Esophagus muscularis mucosa (tissue), 4 donors: ENCODE measurements at regions not wholly inside any gene's neighbourhood (a gene's known extent, or its start where the extent isn't known, plus 50 kb on each side); places are given as distances from the start of the nearest gene placed in this dataset.

Experiments used
- DNase-seq: peaks from one replicate; pipeline ENCODE4 v3.0.0-alpha.2; 2017; ENCODE audit errors: extremely low spot score
- H3K27ac ChIP-seq, 4 donors: fragments of 200-600 bp; sonication (generic); replicated peaks in 1 of 4; 1 replicate in 3 of 4; 2 replicates in 1 of 4; pipeline ENCODE4 v1.5.1; 2016 to 2019; ENCODE audit warnings: mild to moderate bottlenecking in 1 of 4
- H3K27me3 ChIP-seq, 4 donors: fragments of 200-600 bp; sonication (generic); one replicate each; pipeline versions ENCODE4 v1.5.1 to v1.6.0; 2016 to 2019
- H3K36me3 ChIP-seq, 4 donors: fragments of 200-600 bp; sonication (generic); one replicate each; pipeline ENCODE4 v1.5.1; 2016 to 2019
- H3K4me1 ChIP-seq, 4 donors: fragments of 200-600 bp; sonication (generic); one replicate each; pipeline ENCODE4 v1.5.1; 2016 to 2019
- H3K4me3 ChIP-seq, 4 donors: fragments of 200-600 bp; sonication (generic); 1 replicate in 2 of 4; 2 replicates in 2 of 4; pipeline ENCODE4 v1.5.1; 2016 to 2019; ENCODE audit warnings: mild to moderate bottlenecking in 4 of 4, moderate library complexity in 1 of 4
- H3K9me3 ChIP-seq, 4 donors: fragments of 200-600 bp; sonication (generic); 1 replicate in 3 of 4; 2 replicates in 1 of 4; pipeline ENCODE4 v1.5.1; 2016 to 2019
- EP300 ChIP-seq: sonication (generic); formaldehyde crosslinking; IDR thresholded peaks from one replicate; pipeline ENCODE4 v1.6.1; 2017; ENCODE audit warnings: antibody characterized with exemption
- POLR2A ChIP-seq: fragments of 450-650 bp; IDR thresholded peaks from one replicate; pipeline ENCODE4 v1.6.1; 2017; ENCODE audit warnings: antibody characterized with exemption, moderate library complexity, mild to moderate bottlenecking, low read depth
- POLR2AphosphoS5 ChIP-seq, 2 donors: sonication (generic); formaldehyde crosslinking; IDR thresholded peaks; one replicate each; pipeline ENCODE4 v1.6.1; 2017; ENCODE audit warnings: antibody characterized with exemption in 2 of 2
- WGBS: methylation state at CpG from one replicate; pipeline ENCODE4 v1.1.5; 2018; 5-methylcytosine and 5-hydroxymethylcytosine counted together
- intact Hi-C: fragments of 100-400 bp; cut with DNase I; formaldehyde crosslinking; loops from one replicate; pipeline ENCODE4 v1.15.1; 2023
- TF ChIP-seq, protein P1 (sequence below), 3 experiments: fragments of 200-600 bp in 2 of 3; fragments of 450-650 bp in 1 of 3; sonication (generic) in 2 of 3; IDR thresholded peaks; one replicate each; pipeline ENCODE4 v1.5.1; 2017 to 2019; ENCODE audit warnings: antibody characterized with exemption in 3 of 3, mild to moderate bottlenecking in 2 of 3, moderate library complexity in 1 of 3

DNA sequence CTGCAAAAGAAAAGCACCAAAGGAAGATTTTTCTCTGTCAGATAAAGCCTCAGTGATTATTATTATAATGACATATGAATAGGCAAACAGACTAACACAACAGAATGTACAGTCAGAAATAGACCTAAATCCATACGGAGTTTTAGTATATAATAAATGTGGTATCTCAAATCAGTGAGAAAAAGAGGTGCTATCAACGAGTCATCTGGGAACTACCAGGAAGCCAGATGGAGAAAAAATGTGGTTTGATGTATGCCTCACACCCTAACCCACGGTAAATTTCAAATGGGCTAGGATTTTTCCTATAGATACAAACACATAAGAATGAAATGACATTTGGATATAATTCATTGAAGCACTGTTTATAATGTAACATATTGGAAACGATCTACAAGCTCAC, 110.3 kb downstream of the ODF2L start:
- no peaks in the 10 kb centered on the region for H3K9me3 ChIP-seq
- intact Hi-C loops, result no loop called here
- 91% methylated on average over 4 of the region's 4 CpGs for WGBS
- H3K4me3 ChIP-seq, result no peak overlapping the region
- no peaks in the 10 kb centered on the region for H3K4me1 ChIP-seq
- no peaks in the 10 kb centered on the region for H3K27me3 ChIP-seq
- no peaks in the 10 kb centered on the region for H3K36me3 ChIP-seq
- H3K27ac ChIP-seq, result no peak overlapping the region
- no peak for DNase-seq
- TF ChIP-seq EP300 (no peak), POLR2AphosphoS5 (IDR thresholded peaks at IDR 0.05) (no peak), POLR2A (no peak)
- TF ChIP-seq, protein P1, sequence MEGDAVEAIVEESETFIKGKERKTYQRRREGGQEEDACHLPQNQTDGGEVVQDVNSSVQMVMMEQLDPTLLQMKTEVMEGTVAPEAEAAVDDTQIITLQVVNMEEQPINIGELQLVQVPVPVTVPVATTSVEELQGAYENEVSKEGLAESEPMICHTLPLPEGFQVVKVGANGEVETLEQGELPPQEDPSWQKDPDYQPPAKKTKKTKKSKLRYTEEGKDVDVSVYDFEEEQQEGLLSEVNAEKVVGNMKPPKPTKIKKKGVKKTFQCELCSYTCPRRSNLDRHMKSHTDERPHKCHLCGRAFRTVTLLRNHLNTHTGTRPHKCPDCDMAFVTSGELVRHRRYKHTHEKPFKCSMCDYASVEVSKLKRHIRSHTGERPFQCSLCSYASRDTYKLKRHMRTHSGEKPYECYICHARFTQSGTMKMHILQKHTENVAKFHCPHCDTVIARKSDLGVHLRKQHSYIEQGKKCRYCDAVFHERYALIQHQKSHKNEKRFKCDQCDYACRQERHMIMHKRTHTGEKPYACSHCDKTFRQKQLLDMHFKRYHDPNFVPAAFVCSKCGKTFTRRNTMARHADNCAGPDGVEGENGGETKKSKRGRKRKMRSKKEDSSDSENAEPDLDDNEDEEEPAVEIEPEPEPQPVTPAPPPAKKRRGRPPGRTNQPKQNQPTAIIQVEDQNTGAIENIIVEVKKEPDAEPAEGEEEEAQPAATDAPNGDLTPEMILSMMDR (IDR thresholded peaks at IDR 0.05), result no peak

DNA sequence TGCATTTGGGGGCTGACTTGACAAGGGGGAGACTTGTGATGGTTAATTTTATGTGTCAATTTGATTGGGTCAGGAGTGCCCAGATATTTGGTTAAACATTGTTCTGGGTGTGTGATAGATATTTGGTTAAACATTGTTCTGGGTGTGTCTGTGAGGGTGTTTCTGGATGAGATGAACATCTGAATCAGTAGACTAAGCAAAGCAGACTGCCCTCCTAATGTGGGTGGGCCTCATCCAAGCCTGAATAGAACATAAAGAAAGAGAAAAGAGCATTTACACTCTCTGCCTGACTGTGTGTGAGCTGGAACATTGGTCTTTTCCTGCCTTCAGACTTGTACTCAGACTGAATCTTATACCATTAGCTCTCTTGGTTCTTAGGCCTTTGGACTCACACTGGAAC, 113.5 kb downstream of the ODF2L start:
- intact Hi-C loops, result no loop called here
- DNase-seq, result no peak
- TF ChIP-seq POLR2AphosphoS5 (IDR thresholded peaks at IDR 0.05), result no peak
- no peak for TF ChIP-seq EP300
- no peak for TF ChIP-seq POLR2A
- TF ChIP-seq, protein P1 (IDR thresholded peaks at IDR 0.05), result no peak

DNA sequence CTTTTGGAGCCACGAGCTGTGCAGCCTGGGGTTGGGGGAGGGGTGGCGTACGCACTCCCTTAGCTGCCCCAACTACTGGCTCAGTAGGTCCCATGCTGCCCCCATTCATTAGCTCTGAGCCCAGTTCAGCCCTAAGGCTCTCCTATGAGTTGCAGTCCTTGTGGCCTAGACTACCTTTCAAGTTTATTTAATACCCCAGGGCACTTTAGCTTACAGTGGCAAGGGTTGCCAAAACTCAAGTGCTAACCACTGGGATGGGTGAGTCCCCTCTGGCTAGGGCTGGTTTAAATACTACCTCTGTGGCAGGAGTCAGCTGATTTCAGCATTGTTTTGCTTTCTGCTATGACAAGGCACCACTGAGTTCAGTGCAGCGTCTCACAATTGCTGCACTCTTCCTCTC, 118.2 kb downstream of the ODF2L start:
- TF ChIP-seq POLR2A (no peak), EP300 (no peak), POLR2AphosphoS5 (IDR thresholded peaks at IDR 0.05) (no peak)
- TF ChIP-seq, protein P1 (IDR thresholded peaks at IDR 0.05), result no peak
- DNase-seq, result no peak
- Histone ChIP-seq H3K4me1 (no peaks in the 10 kb centered on the region), H3K27ac (no peak overlapping the region), H3K27me3 (no peaks in the 10 kb centered on the region), H3K36me3 (no peaks in the 10 kb centered on the region), H3K4me3 (no peak overlapping the region), H3K9me3 (no peaks in the 10 kb centered on the region)
- WGBS, result 81% methylated on average over 4 of the region's 4 CpGs
- intact Hi-C loops, result no loop called here

More for the DNA sequence above, 113.5 kb downstream of the ODF2L start:
- Histone ChIP-seq H3K4me1 (no peaks in the 10 kb centered on the region), H3K4me3 (no peak overlapping the region), H3K36me3 (no peaks in the 10 kb centered on the region), H3K27me3 (no peaks in the 10 kb centered on the region), H3K27ac (no peak overlapping the region), H3K9me3 (no peaks in the 10 kb centered on the region)

DNA sequence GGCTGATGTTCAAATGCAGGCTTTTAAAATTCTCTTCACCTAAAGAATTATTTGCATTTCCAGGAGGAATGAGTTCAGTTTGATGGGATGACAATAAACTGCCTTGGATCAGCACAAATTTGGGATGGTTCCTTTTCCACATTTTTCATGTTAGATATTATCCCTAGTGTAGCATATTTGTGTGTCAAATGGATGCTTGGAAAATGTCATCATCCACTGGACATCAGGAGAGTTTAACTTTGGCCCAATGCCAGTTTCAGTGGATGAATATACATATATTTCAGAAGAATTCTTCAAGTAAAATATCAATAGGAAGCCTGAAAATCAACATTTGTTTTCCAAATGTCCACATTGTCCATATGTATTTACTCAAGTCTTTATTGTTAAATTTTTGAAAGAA, 116.5 kb upstream of the COL24A1 start:
- Histone ChIP-seq H3K4me3 (no peak overlapping the region), H3K4me1 (no peaks in the 10 kb centered on the region), H3K9me3 (no peaks in the 10 kb centered on the region), H3K36me3 (no peaks in the 10 kb centered on the region), H3K27ac (no peak overlapping the region), H3K27me3 (no peaks in the 10 kb centered on the region)
- no peak for TF ChIP-seq EP300
- TF ChIP-seq, protein P1 (IDR thresholded peaks at IDR 0.05), result no peak
- TF ChIP-seq POLR2A, result no peak
- no peak for TF ChIP-seq POLR2AphosphoS5 (IDR thresholded peaks at IDR 0.05)
- intact Hi-C loops, result no loop called here
- no peak for DNase-seq

DNA sequence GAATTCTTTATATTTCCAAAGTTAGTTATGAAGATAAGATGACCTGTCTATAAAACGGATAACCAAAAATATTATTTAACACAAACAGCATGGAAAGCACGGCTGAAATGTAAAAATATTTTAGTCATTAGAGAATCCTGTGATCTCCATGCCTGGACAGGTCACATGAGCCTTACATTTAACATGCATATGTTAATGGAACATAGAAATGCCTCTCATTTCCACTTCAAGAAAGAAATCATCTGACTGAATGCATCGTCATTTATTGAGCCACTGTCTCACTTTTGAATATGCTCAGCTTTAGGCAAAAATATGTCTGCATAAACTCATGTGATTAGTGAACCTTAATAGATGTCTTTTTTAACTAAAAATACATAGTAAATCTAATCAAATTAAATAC, 115.5 kb upstream of the COL24A1 start:
- H3K27ac ChIP-seq, result no peak overlapping the region
- no peak for TF ChIP-seq POLR2AphosphoS5 (IDR thresholded peaks at IDR 0.05)
- TF ChIP-seq, protein P1 (IDR thresholded peaks at IDR 0.05), result no peak
- H3K9me3 ChIP-seq, result no peaks in the 10 kb centered on the region
- intact Hi-C loops, result no loop called here
- H3K4me1 ChIP-seq, result no peaks in the 10 kb centered on the region
- DNase-seq, result no peak
- no peak overlapping the region for H3K4me3 ChIP-seq
- no peaks in the 10 kb centered on the region for H3K27me3 ChIP-seq
- 86% methylated on average over 3 of the region's 3 CpGs for WGBS
- no peaks in the 10 kb centered on the region for H3K36me3 ChIP-seq
